ENCODE measurements at regions not wholly inside any gene's neighbourhood (a gene's known extent, or its start where the extent isn't known, plus 50 kb on each side); places are given as distances from the start of the nearest gene placed in this dataset.

DNA sequence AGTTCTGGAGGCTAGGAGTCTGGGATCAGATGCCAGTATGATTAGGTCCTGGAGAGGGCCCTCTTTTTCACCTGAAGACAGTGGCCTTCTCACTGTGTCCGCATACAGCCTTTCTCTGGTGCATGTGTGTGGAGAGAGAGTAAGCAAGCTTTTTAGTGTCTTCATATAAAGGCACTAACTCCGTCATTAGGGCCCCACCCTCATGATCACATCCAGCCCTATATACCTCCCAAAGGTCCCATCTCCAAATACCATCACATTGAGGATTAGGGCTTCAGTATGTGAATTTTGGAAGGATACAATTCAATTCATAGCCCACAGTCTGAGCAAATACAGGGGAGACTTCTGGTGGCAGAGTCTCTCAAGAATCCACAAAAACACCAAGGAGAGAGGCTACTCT is 176.6 kb downstream of the BACH1 start:
- WGBS, 2 experiments (ENCODE audit: extremely low coverage in 1 of 2, insufficient coverage in 1 of 2, insufficient read length in 1 of 2, insufficient replicate concordance in 2 of 2, low coverage in 1 of 2, low lambda C conversion rate in 2 of 2, missing lambda C conversion rate in 1 of 2), result 92% methylated on average over 2 of the region's 2 CpGs; no CpG with 5 or more reads in 1 of the 2 experiments
- H2AFZ ChIP-seq (ENCODE audit: low read length), result no peak overlapping the region
- no peak for DNase-seq (ENCODE audit: low read depth in 1 of 2, low spot score in 2 of 2)
- H3K4ac ChIP-seq (replicated peaks; ENCODE audit: insufficient read length, low read depth, low read length), result no peak overlapping the region
- no peaks in the 10 kb centered on the region for H4K20me1 ChIP-seq (replicated peaks in 1 of 2; ENCODE audit: control insufficient read depth in 1 of 2, insufficient read depth in 2 of 2, low read length in 2 of 2)
- H3K14ac ChIP-seq (ENCODE audit: insufficient read length), result no peak overlapping the region
- no peaks in the 10 kb centered on the region for H3K36me3 ChIP-seq (ENCODE audit: control insufficient read depth in 2 of 4, insufficient read depth in 4 of 4, low read length in 3 of 4)
- H3K4me2 ChIP-seq (ENCODE audit: insufficient read depth in 1 of 2, low read depth in 2 of 2, low read length in 2 of 2), result no peak overlapping the region
- CTCF ChIA-PET (ENCODE audit: partially characterized antibody), result interaction anchor here (0.8 to 3.9 kb wide), 7 partner anchors 10 to 375 kb away, joined by 3 to 24 read pairs (median 4); no protein-coding TSS in a partner anchor
- no peaks in the 10 kb centered on the region for H3K79me2 ChIP-seq (ENCODE audit: control insufficient read depth in 1 of 2, insufficient read depth in 2 of 2, low read length in 2 of 2)
- H4K91ac ChIP-seq (replicated peaks; ENCODE audit: insufficient read length, low read length), result no peak overlapping the region
- no peak overlapping the region for H3K27ac ChIP-seq (ENCODE audit: low read depth, low read length)
- H4K8ac ChIP-seq (ENCODE audit: extremely low read depth, insufficient read depth, low read length), result no peak overlapping the region
- H3K9me3 ChIP-seq (ENCODE audit: insufficient read depth in 2 of 2, low read depth in 1 of 2, low read length in 1 of 2), result no peaks in the 10 kb centered on the region
- H3K79me1 ChIP-seq (ENCODE audit: low read depth, low read length), result no peaks in the 10 kb centered on the region; the same call in 1 of the 2 replicates
- H2BK12ac ChIP-seq (ENCODE audit: low read depth, low read length), result no peak overlapping the region
- FAIRE-seq, result no peak
- no peaks in the 10 kb centered on the region for H3K27me3 ChIP-seq (replicated peaks in 1 of 4; ENCODE audit: control insufficient read depth in 3 of 4, extremely low read depth in 1 of 4, insufficient read depth in 3 of 4, low read length in 3 of 4)
- H3K23ac ChIP-seq (ENCODE audit: insufficient read length), result no peak overlapping the region
- no peak overlapping the region for H3K18ac ChIP-seq (ENCODE audit: extremely low read depth, low read length)
- no peak overlapping the region for H2BK5ac ChIP-seq (ENCODE audit: low read depth, low read length)
- H2BK120ac ChIP-seq (replicated peaks; ENCODE audit: low read depth, low read length), result no peak overlapping the region
- H3K4me1 ChIP-seq (replicated peaks in 1 of 4; ENCODE audit: control insufficient read depth in 3 of 4, insufficient read depth in 4 of 4, low read length in 3 of 4), result 0 out of 7 replicates have a peak, but pooled peaks cover 0 to 3% (median 0%) of the 10 kb centered on the region in 4 experiments
- no peak overlapping the region for H2AK5ac ChIP-seq (ENCODE audit: low read depth, low read length)
- no peak overlapping the region for H3K4me3 ChIP-seq (ENCODE audit: extremely low read depth in 1 of 4, insufficient read depth in 2 of 4, low read depth in 3 of 4, low read length in 4 of 4)
- H3K23me2 ChIP-seq (ENCODE audit: low read depth, low read length), result no peaks in the 10 kb centered on the region; the same call in 1 of the 2 replicates
- POLR2A ChIA-PET (ENCODE audit: partially characterized antibody), result no interaction called here
- H2BK20ac ChIP-seq (ENCODE audit: low read length), result no peak overlapping the region
- no peak overlapping the region for H3K56ac ChIP-seq (replicated peaks; ENCODE audit: insufficient read length, low read depth, low read length)
- H2BK15ac ChIP-seq (ENCODE audit: low read length), result no peak overlapping the region
- no peak overlapping the region for H3K9ac ChIP-seq (replicated peaks in 1 of 4; ENCODE audit: extremely low read depth in 1 of 4, low read depth in 3 of 4, low read length in 3 of 4)
- H4K5ac ChIP-seq (ENCODE audit: insufficient read length, low read depth, low read length), result no peak overlapping the region
- TF ChIP-seq HDAC6 (IDR thresholded peaks at IDR 0.05; ENCODE audit: low read depth, low read length) (no peak), SUZ12 (IDR thresholded peaks at IDR 0.05; ENCODE audit: low read length) (no peak), TAF1 (IDR thresholded peaks at IDR 0.05; ENCODE audit: low read depth, low read length) (no peak), GABPA (IDR thresholded peaks at IDR 0.05; ENCODE audit: borderline replicate concordance, insufficient read depth, low read length) (no peak), RXRA (IDR thresholded peaks at IDR 0.05; ENCODE audit: insufficient read depth, low read depth, low read length) (no peak), CEBPB (IDR thresholded peaks at IDR 0.05; ENCODE audit: low read depth, low read length) (no peak)
- TF ChIP-seq, protein P1, sequence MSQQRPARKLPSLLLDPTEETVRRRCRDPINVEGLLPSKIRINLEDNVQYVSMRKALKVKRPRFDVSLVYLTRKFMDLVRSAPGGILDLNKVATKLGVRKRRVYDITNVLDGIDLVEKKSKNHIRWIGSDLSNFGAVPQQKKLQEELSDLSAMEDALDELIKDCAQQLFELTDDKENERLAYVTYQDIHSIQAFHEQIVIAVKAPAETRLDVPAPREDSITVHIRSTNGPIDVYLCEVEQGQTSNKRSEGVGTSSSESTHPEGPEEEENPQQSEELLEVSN (IDR thresholded peaks at IDR 0.05), result no peak

All from H1 (cell line).